ENCODE measurements at regions not wholly inside any gene's neighbourhood (a gene's known extent, or its start where the extent isn't known, plus 50 kb on each side); places are given as distances from the start of the nearest gene placed in this dataset.

- TF ChIP-seq CTCF (IDR thresholded peaks at IDR 0.05; ENCODE audit: insufficient read depth, low read depth, low read length, missing control alignments): no peak
- no peak overlapping the region for H3K4me3 ChIP-seq (ENCODE audit: low read length)
- no peak for DNase-seq (ENCODE audit: low read depth)
Measured at GRCh38 chr3:34258271-34258998, 460.0 kb downstream of the PDCD6IP start.

- H3K4me3 ChIP-seq (ENCODE audit: low read length): no peak overlapping the region
- peak; percentile 58 for DNase-seq (ENCODE audit: low read depth)
- TF ChIP-seq CTCF (IDR thresholded peaks at IDR 0.05; ENCODE audit: insufficient read depth, low read depth, low read length, missing control alignments): peak; percentile 81
Measured at GRCh38 chr3:34260271-34261000, 462.0 kb downstream of the PDCD6IP start.

- peak; percentile 20 for DNase-seq (ENCODE audit: low read depth)
- H3K4me3 ChIP-seq (ENCODE audit: low read length): no peak overlapping the region
- TF ChIP-seq CTCF (IDR thresholded peaks at IDR 0.05; ENCODE audit: insufficient read depth, low read depth, low read length, missing control alignments): no peak
Measured at GRCh38 chr3:34261001-34261385, 462.6 kb downstream of the PDCD6IP start.

GRCh38 chr3:34263101-34263621, 464.7 kb downstream of the PDCD6IP start:
- no peak for TF ChIP-seq CTCF (IDR thresholded peaks at IDR 0.05; ENCODE audit: insufficient read depth, low read depth, low read length, missing control alignments)
- no peak for DNase-seq (ENCODE audit: low read depth)
- H3K4me3 ChIP-seq (ENCODE audit: low read length): no peak overlapping the region

GRCh38 chr3:34264337-34265041, 466.1 kb downstream of the PDCD6IP start:
- TF ChIP-seq CTCF (IDR thresholded peaks at IDR 0.05; ENCODE audit: insufficient read depth, low read depth, low read length, missing control alignments): no peak
- no peak overlapping the region for H3K4me3 ChIP-seq (ENCODE audit: low read length)
- no peak for DNase-seq (ENCODE audit: low read depth)

GRCh38 chr3:34267088-34267487, 468.7 kb downstream of the PDCD6IP start:
- TF ChIP-seq CTCF (IDR thresholded peaks at IDR 0.05; ENCODE audit: insufficient read depth, low read depth, low read length, missing control alignments): no peak
- no peak for DNase-seq (ENCODE audit: low read depth)
- H3K4me3 ChIP-seq (ENCODE audit: low read length): no peak overlapping the region
